NCI-H128 (cell line): ENCODE measurements at regions not wholly inside any gene's neighbourhood (a gene's known extent, or its start where the extent isn't known, plus 50 kb on each side); places are given as distances from the start of the nearest gene placed in this dataset.

Experiments
- DNase-seq: peaks from one replicate; lab custom pipeline; 2025; ENCODE audit not compliant: unreplicated experiment; lab: John Stamatoyannopoulos, UW

DNA sequence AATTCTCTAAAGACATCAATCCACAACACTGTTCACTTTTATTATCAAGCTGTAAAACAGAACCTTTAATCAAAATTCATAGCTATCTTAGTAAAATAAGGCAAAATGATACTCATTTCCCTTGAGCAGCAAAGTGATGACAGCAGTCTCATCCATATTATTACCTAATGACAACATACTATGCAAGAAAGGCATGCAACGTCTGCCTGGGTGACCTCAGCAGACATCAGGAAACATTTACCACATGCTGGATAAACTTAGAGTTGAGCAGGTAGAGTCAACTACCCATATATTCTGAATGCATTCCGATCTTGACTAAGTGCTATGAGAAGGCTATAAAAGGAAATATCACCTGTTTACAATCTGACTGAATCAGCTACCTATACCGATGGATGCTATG is 145.1 kb downstream of the SIPA1L2 start:
- no peak for DNase-seq

GRCh38 chr1:232483826-232484225 is 146.1 kb downstream of the SIPA1L2 start:
- no peak for DNase-seq

- no peak for DNase-seq
Observed at GRCh38 chr1:232481091-232481490, 148.8 kb downstream of the SIPA1L2 start.

DNA sequence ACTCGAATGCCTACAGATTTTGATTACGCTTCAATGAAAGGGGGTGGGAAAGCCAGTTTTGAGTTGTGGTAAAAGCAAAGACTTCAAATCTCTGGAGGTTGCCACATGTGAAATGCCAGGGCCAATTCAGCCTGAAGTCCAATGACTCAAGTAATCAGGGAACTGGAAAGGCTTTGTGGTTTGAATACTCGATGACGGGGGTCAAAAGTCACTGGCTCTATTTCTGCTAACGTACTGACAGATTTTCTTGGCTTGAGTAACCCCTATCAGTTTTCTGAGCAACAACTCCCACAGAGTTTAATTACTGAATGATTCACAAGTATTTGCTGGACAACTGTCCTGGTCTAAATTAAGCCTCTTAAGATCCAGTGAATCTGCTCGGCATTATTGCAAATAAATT is 152.2 kb downstream of the SIPA1L2 start:
- DNase-seq = no peak

GRCh38 chr1:232476538-232476950 is 153.4 kb downstream of the SIPA1L2 start:
- no peak for DNase-seq

DNA sequence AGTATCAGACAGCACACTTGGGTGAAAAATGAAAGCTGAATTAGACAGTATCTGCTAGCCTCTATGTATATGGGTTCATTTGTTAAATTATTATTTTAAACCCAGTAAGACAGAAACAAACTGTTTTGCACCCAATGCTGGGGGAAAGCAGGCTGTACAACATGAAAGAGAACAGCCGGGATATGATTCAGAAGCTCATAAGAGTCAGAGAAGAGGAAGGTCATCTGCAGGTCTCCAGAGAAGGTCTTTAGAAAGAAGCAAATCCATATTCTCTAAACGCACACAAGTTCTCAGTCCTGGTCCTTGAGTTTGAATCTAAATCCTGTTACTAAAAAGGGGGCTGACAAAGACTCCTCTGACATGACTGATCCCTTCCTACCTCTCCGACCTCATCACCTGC is 155.1 kb downstream of the SIPA1L2 start:
- no peak for DNase-seq

GRCh38 chr1:232473900-232474299 is 156.0 kb downstream of the SIPA1L2 start:
- no peak for DNase-seq

DNA sequence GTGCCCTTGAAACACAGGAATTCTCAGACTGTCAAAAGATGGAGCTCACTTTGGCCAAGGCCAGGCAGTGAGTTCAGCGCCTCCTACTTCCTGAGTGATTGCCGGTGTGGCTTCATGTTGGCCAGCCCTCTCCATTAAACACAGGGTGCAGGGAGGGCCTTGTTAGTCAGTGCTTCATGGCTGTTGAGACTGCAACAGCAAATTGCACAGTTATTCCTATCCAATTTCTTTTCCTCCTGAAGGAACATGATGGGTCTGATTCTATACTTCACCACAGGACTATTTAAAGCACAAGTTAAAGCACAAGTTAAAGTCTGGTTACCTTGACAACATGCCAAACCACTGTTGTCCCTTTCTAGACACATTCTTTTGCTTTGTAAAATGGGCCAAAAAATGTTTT is 156.6 kb downstream of the SIPA1L2 start:
- DNase-seq = no peak

DNA sequence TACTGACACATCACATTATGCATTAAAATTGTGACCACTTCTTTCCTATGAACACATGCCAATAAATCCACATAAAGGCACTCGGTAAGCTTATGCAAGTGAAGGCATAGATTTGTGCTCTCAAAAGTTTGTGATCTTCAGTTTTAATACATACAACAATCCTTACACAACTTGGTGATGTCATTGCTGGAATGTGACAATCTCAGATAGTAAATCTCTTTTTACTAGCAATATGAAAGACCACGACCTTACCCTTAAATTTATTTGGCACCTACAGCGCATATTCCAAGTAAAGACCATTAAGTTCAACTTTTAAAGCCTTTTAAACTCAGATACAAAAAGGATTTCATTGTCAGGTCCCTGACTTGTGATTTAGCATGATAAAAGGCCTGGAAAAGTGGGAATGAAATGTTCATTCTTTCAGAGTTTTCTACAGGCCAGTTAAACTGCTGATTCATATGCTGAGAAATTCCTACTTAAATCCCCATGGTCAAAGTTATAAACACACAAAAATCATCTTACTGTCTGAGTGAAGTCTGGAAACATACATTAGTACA is 157.4 kb downstream of the SIPA1L2 start:
- DNase-seq = no peak

GRCh38 chr1:232471250-232471649 is 158.7 kb downstream of the SIPA1L2 start:
- DNase-seq = no peak

GRCh38 chr1:232470711-232471110 is 159.2 kb downstream of the SIPA1L2 start:
- DNase-seq = no peak

GRCh38 chr1:232468249-232468648 is 161.7 kb downstream of the SIPA1L2 start:
- DNase-seq = no peak

DNA sequence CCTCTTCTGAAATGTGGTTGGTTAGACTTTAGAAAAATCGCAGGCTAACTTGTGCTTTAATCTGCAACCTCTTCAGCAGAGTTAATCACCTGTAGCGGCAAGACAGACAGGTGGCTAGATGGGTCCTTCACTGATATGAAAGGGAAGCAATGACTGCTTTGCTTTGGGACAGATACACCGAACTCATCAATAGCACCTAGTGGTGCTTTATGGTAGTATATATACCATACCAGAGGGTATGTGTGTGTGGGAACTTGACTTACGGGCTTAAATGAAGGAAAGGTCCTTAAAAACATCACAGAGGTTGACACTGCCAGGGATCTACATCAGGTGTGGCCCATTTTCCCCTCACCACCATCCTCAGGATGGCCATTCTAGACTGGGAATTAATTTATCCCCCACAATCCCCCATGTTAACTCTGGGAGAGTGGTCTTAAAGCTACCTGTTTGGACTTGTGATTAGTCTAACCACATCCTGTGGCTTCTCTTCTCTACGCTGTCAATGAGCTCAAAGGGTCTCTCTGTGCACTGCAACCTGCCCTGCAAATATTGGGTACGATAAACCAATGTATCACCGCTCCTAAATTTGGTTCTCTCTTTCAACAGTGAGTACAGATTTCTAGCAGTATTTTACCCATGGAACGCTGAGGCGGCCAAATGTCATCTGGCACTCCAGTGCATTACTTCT is 162.7 kb downstream of the SIPA1L2 start:
- no peak for DNase-seq

DNA sequence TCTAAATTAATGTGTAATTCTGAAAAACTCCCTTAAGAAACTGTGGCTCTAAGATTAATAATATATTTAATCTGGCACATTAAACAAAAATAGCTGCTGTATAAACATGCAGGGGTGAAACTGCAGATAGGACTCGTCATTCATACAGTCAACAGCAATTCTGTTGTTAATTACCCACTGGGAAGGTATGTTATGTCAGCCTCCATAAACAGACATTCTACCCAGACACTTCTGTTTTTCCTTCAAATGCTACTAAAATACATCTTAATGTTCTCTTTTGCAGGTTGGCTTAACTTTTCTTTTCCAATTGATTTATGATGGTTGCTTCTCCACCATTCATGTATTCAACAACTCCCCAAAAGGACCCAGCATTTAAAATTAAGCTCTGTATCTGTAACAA is 165.6 kb downstream of the SIPA1L2 start:
- no peak for DNase-seq

- DNase-seq = no peak
Observed at GRCh38 chr1:232463225-232463624, 166.7 kb downstream of the SIPA1L2 start.

- DNase-seq = peak; percentile 36
Observed at GRCh38 chr1:232462213-232462612, 167.7 kb downstream of the SIPA1L2 start.

GRCh38 chr1:232459826-232460225 is 170.1 kb downstream of the SIPA1L2 start:
- no peak for DNase-seq

- DNase-seq = no peak
Observed at GRCh38 chr1:232459087-232459486, 170.8 kb downstream of the SIPA1L2 start.

GRCh38 chr1:232457595-232457994 is 172.3 kb downstream of the SIPA1L2 start:
- no peak for DNase-seq

DNA sequence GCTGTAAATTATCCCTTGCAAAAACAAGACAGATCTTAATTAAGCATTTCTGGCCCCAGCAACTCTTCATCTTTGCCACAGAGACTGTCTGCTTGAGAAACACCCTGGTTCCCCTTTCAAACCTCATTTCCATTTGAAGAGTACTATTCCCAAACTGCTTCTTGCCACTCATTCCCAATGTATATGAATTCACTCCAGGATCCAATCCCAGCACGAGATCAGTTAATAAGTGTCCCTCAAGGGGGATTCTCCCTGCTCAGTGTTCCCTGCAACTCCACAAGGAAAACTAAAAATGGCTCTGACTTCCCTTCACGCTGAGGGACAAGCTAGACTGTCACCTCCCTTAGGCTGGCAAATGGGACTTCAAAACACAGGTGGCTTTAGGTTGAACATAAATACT is 173.2 kb downstream of the SIPA1L2 start:
- DNase-seq = no peak

- DNase-seq = no peak
Observed at GRCh38 chr1:232454227-232454886, 175.6 kb downstream of the SIPA1L2 start.

DNA sequence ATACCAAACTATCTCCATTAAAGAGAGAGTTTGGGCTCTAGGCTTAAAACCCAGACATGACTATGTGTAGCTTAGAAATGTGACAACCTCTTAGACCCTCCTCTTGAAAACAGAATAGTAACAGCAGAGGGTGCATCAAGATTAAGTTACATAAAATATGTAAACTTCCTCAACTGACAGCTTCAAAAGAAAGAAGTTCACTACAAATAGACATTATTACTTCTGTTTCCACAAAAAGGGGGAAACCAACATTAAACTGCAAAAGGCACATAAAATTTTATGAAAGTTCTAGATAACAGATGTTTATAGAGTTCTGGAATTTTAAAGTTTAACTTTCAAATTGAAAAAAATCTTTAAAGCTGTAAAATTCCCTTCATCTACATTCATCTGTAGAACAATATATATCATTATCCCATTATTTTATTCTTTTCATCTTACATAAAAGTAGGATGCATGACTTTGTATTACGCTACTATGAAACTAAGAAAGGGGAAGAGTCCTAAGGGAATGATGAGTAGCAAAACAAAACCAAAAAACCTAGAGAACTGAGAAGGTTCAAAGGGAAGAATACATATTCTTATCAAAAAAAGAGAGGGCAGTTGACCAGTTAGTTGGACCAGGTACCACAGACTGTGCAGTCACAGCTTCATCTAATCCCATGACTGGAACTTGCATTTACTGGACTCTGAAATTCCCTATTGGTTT is 177.0 kb downstream of the SIPA1L2 start:
- DNase-seq = no peak
